Epithelial cell of esophagus (primary cell): ENCODE measurements at regions not wholly inside any gene's neighbourhood (a gene's known extent, or its start where the extent isn't known, plus 50 kb on each side); places are given as distances from the start of the nearest gene placed in this dataset.
A peak's percentile ranks its signal among the peaks of the same experiment; 100 is the strongest.

Experiments
- DNase-seq: peaks from one replicate; pipeline ENCODE4 v3.0.0; 2010; ENCODE audit warnings: low read depth
- H3K4me3 ChIP-seq: 2 replicates; pipeline ENCODE4 v1.5.1; 2011; ENCODE audit warnings: mild to moderate bottlenecking, low read length, control low read depth
- CTCF ChIP-seq: IDR thresholded peaks from 2 replicates; pipeline ENCODE4 v1.5.1; 2011; ENCODE audit warnings: low read depth, mild to moderate bottlenecking, low read length, control low read depth, inconsistent platforms; ENCODE audit not compliant: insufficient read depth; ENCODE audit errors: missing control alignments

GRCh38 chr10:77715536-77715935 lies 77.9 kb upstream of the KCNMA1 start:
- H3K4me3 ChIP-seq: no peak overlapping the region
- DNase-seq: no peak
- TF ChIP-seq CTCF: no peak

- peak; percentile 54 for TF ChIP-seq CTCF
- DNase-seq: peak; percentile 36
These were observed 77.5 kb upstream of the KCNMA1 start for GRCh38 chr10:77715088-77715487.

GRCh38 chr10:77713521-77714280 lies 76.1 kb upstream of the KCNMA1 start:
- no peak for DNase-seq
- no peak for TF ChIP-seq CTCF
- H3K4me3 ChIP-seq: no peak overlapping the region

More at GRCh38 chr10:77715088-77715487, 77.5 kb upstream of the KCNMA1 start:
- no peak overlapping the region for H3K4me3 ChIP-seq

- DNase-seq: no peak
- H3K4me3 ChIP-seq: no peak overlapping the region
- TF ChIP-seq CTCF: no peak
These were observed 74.6 kb upstream of the KCNMA1 start for GRCh38 chr10:77712207-77712606.

GRCh38 chr10:77711683-77712049 lies 74.1 kb upstream of the KCNMA1 start:
- no peak for DNase-seq
- no peak overlapping the region for H3K4me3 ChIP-seq
- TF ChIP-seq CTCF: no peak

- peak; percentile 79 for TF ChIP-seq CTCF
- peak overlapping the region; percentile 41 for H3K4me3 ChIP-seq
- peak; percentile 62 for DNase-seq
These were observed 73.4 kb upstream of the KCNMA1 start for GRCh38 chr10:77710759-77711682.

- no peak overlapping the region for H3K4me3 ChIP-seq
- TF ChIP-seq CTCF: no peak
- no peak for DNase-seq
These were observed 72.5 kb upstream of the KCNMA1 start for GRCh38 chr10:77710081-77710551.
